Amniotic stem cell (primary cell): ENCODE measurements at regions not wholly inside any gene's neighbourhood (a gene's known extent, or its start where the extent isn't known, plus 50 kb on each side); places are given as distances from the start of the nearest gene placed in this dataset.
A peak's percentile ranks its signal among the peaks of the same experiment; 100 is the strongest.

Source experiments
- DNase-seq: peaks from one replicate; lab custom pipeline; 2025; lab: John Stamatoyannopoulos, UW

- DNase-seq = no peak
Measured at GRCh38 chr5:54852007-54852406, 133.4 kb downstream of the ESM1 start.

DNA sequence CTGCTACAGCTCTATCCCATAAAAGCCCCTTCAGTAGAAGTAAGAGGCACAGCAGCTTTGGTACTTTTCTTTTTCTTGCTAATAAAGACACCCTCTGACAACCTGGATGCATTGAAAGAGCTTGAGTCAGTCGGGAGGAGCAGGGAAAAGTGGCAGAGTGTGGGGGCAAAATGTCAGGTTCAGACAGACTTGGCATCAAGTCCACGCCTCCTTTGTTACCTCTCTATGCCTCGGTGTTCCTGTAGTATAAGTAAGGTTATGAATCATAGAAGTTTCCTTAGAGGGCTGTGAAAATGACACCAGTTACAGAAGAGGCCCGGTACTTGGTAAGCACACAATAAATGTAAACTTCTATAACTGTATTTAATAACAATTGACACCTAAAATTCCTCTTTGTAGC is 133.9 kb downstream of the ESM1 start:
- no peak for DNase-seq

DNA sequence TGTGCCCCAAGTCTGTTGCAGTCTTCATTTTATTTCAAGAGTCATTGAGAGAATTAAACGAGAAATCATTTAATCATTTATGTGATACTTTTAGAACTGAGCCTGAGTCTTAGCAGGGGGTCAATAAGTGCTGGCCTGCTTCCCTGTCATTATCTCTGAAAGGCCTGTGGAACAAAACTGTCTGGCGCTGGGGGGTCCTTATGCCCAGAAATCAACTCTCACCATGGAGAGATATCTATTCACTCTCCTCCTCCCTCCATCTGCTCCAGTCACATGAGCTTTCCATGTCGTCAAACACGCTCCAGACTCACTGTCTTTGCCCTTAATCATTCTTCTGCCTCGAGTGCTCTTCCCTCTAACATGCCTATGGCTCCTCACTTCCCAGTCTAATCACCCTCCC is 136.8 kb downstream of the ESM1 start:
- DNase-seq = no peak

DNA sequence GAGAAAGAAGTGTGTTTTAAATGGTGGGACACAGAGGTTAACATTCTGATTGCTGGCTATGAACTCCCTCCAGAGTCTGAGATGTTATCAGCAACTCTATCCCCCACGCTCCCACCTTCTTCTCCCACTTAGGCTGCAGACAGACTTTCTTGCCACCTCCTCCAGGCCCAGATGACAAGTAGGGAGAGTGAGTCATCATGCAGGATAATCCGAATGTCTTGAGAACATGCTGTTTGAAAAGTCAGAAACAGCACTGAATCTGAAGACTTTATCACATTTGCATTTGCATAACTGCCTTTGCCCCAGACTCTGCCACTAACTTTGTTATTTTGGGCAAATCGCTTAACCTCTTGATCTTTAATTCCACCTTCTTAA is 139.8 kb downstream of the ESM1 start:
- no peak for DNase-seq

GRCh38 chr5:54844905-54845566 is 140.4 kb downstream of the ESM1 start:
- peak; percentile 68 for DNase-seq

GRCh38 chr5:54844266-54844665 is 141.1 kb downstream of the ESM1 start:
- DNase-seq = no peak

GRCh38 chr5:54841481-54841880 is 143.9 kb downstream of the ESM1 start:
- DNase-seq = no peak

DNA sequence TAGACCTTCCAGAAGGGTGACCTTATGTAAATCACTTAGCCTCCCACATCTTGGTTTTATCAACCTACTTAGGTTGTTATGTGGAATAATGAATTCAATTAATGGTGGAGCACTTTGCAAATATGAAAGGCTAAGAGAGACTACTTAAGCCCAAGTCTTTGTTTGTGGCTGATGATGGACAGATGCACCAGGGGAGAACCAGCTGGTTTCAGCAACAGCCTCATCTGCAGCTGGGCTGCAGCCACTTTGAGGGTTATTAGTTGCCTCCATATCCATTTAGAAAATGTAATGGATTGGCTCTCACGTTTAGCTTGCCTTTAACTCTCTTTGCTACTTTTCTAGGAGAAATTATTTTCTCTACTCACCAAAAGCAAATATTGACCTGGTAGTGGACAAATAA is 146.6 kb downstream of the ESM1 start:
- no peak for DNase-seq

- no peak for DNase-seq
Measured at GRCh38 chr5:54837981-54838380, 147.4 kb downstream of the ESM1 start.

DNA sequence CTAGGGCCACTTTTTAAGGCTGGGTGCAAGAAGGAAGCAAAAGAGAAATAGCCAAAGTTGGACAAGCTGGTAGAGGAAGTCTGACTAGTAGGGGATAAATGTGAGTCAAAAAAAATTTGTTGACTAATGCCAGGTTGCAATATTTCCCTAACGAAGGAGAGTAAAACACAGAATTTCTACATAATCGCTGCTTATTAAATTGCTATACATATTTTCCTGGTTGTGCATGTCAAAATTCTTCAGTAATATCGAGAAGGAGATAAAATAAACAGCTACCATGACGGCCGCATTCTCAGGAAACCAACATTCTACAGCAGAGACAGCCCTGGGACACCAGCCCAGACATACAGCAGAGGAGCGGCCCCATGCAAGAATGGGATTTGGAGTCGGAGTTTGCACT is 148.3 kb downstream of the ESM1 start:
- DNase-seq = peak; percentile 30

- peak; percentile 47 for DNase-seq
Measured at GRCh38 chr5:54835647-54836046, 149.7 kb downstream of the ESM1 start.

DNA sequence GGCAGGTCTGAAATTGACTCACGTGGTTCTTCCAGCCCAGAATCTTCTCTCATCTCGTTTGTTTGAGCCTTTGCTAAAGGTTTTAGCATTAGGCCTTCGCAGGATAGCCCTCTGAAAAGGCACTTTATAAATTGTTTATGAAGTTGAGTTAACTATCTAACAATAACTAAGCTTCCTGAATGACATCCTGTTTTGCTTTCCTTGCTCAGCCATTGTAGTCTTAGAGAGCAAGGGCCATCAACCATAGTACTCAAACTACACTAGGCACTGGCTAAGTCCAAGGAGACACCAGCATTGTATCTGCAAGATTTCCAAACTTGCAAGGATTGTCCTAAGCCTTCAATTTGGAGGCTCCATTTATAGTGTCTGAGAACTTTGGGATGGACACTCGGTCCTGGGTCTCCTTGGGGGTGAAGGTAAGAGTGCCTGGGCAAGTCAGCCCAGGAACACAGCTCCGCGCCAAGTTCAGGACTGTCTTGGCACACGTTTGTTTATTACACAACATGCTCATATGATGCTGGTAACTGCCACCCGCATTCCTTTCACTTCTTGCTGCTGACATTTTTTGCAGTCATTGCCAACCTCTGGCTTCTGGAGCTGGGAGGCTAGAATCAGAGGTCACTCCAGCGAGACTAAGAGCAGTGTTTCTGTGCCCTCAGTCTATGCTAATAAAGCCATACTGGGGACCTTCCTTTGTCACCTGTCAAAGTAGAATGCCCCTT is 151.1 kb downstream of the ESM1 start:
- DNase-seq = no peak

DNA sequence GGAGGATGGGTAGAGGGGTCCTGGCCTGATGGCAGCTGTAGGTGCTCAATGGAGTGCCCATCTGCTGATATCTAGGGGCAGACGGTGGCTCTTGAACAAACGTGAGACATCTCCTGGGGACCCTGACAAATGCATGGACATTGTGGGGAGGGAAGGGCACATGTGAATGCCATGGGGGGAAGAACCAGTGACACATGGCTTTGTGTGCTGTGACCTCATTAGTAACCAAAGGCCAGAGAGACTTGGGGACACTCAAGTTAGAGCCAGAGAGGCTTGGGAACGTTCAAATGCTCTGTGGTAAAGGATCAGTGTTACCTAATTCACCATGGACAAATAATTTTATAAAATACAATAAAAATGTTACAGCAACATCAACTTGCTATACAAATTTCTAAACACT is 151.8 kb downstream of the ESM1 start:
- no peak for DNase-seq

DNA sequence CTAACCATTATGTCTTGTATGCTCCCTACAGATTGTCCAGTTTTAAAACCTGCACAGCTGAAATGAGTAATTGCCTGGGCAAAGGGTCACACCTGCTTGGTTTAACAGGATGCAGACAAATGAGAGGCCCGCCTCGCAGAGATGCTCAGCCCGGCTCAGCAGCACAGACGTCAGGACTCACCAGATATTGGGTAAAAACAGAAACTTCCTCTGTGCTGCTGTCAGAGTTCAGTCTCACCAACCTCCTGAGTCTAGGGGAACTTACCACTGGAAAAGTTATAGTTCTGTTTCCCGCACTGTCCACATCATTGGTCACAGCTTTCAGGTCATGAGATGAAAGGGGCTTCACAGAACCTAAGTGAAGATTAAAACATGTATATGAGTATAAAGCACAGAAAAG is 152.5 kb downstream of the ESM1 start:
- no peak for DNase-seq

- no peak for DNase-seq
Measured at GRCh38 chr5:54832045-54832444, 153.3 kb downstream of the ESM1 start.

DNA sequence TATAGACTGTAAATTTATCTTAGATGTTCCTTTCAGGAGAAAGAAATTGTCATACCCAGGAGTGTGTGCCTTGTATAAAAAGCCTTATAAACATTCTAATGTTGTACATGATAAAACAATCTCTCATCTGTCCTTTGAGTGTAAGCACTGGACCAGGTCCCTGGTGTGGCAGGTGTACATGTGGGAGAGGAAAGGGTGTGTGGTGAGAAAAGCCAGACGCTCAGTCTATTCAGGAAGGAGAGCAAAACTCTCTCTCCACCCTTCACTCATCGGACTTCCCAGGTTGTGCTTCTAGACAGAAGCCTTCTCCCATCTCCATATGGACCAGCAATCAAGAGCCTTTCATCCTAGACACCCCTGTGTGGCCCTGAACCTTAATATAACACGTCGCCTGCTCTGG is 154.2 kb downstream of the ESM1 start:
- DNase-seq = no peak

DNA sequence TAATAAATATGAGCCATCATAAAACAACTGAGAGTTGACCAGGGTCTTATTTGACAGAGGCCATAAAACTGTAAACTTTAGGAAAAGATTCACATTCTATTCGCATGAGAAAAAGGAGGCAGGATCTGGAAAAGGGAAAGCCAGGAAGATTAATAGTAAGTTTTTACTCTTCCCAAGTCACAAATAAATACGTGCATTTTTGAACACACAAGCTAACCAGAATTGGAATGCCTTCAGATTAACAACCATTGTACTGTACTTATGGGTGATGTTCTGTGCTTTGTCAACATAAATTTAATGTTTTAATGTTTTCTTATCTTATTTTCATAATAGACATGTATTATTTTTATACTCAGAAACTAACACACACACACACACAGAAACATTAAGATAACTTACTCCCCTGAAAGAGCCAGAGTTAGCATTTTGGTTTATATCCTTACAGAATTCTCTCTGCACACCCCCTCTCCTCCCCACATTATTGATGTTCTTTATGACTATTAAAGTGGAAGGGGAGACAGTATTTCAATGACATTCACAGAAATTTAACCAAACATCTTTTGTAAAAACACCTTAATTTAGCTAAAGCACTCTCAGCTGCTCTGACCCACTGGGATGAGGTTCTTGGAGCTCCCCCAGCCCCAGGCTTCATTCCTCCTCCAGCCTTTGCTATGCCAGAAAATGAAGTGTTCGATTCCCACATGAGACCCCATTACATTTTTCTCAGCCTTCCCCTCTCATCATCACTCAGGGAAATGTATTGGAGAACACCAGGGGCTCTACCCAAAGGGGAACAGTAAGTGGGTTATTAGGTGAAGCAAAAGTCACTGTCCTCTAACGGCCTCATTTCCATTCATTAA is 155.5 kb downstream of the ESM1 start:
- no peak for DNase-seq

GRCh38 chr5:54829102-54829501 is 156.3 kb downstream of the ESM1 start:
- no peak for DNase-seq

- no peak for DNase-seq
Measured at GRCh38 chr5:54828151-54828550, 157.2 kb downstream of the ESM1 start.

- DNase-seq = no peak
Measured at GRCh38 chr5:54825005-54825404, 160.4 kb downstream of the ESM1 start.

DNA sequence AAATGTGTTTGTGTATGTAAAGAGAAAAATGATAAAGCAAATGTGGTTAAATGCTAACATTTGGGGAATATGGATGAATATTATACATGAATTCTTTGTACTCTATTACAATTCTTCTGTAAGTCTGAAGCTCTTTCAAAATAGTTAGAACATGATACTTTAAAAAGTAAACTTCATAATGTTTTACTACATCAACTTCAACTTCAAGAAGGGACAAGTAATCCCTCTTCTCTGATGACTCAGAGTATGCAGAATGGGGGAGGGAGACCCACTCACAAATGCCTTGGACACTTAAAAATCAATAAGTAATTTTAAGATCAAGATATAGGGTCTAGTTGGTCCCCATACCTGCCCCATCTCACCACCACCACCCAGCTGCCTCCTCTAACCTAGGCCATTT is 162.4 kb downstream of the ESM1 start:
- no peak for DNase-seq

DNA sequence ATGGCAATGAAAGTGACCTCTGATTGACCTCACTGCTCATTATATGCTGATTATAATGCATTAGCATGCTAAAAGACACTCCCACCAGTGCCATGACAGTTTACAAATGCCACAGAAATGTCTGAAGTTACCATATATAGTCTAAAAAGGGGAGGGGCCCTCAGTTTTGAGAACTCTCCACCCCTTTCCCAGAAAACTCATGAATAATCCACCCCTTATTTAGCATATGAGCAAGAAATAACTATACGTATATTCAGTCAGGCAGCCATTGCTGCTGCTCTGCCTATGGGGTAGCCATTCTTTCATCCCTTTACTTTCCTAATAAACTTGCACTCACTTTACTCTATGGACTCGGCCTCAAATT is 163.1 kb downstream of the ESM1 start:
- no peak for DNase-seq
